ENCODE measurements at regions not wholly inside any gene's neighbourhood (a gene's known extent, or its start where the extent isn't known, plus 50 kb on each side); places are given as distances from the start of the nearest gene placed in this dataset. TPM values are rescaled to one million over a fixed set of nuclear protein-coding genes. Genes with fewer than 3 reads are reported as not detected.

GRCh38 chr6:19759117-19759880 lies 77.9 kb upstream of the ID4 start:
- no peak overlapping the region for H3K27ac ChIP-seq (ENCODE audit: low read depth, low read length)
- H3K4me1 ChIP-seq (ENCODE audit: control insufficient read depth in 3 of 3, insufficient read depth in 3 of 3, low read length in 3 of 3): no peaks in the 10 kb centered on the region
- H3K27me3 ChIP-seq (ENCODE audit: control insufficient read depth in 3 of 3, insufficient read depth in 3 of 3, low read length in 3 of 3): no peaks in the 10 kb centered on the region
- no peaks in the 10 kb centered on the region for H3K9me3 ChIP-seq (ENCODE audit: control insufficient read depth in 3 of 3, low read length in 3 of 3)
- no peaks in the 10 kb centered on the region for H3K36me3 ChIP-seq (ENCODE audit: control insufficient read depth in 3 of 3, insufficient read depth in 3 of 3, low read length in 3 of 3)
- H3K9ac ChIP-seq (ENCODE audit: low read depth in 1 of 3, low read length in 3 of 3): no peak overlapping the region
- no peak overlapping the region for H3K4me3 ChIP-seq (ENCODE audit: low read length in 3 of 3)

DNA sequence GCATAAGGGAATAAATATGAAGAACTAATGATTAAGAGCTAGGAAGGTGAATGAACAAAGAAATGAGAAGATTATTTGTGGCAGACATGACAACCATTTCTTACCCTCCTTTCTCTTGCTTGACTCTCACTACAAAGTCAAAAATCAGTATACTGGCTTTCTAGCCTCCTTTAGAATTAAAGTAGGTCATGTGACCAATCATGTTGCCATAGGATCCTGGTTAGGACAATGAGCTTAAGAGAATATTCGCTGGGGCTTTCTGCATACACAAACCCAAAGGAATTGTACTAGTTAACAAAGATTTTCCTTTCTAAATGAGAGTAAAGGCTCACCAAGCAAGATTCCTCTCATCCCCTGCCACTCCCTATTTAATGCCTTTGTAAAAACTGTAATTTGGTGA lies 76.0 kb upstream of the ID4 start:
- Histone ChIP-seq H3K9me3 (ENCODE audit: control insufficient read depth in 3 of 3, low read length in 3 of 3) (no peaks in the 10 kb centered on the region), H3K27ac (ENCODE audit: low read depth, low read length) (no peak overlapping the region), H3K4me1 (ENCODE audit: control insufficient read depth in 3 of 3, insufficient read depth in 3 of 3, low read length in 3 of 3) (no peaks in the 10 kb centered on the region), H3K36me3 (ENCODE audit: control insufficient read depth in 3 of 3, insufficient read depth in 3 of 3, low read length in 3 of 3) (no peaks in the 10 kb centered on the region), H3K27me3 (ENCODE audit: control insufficient read depth in 3 of 3, insufficient read depth in 3 of 3, low read length in 3 of 3) (no peaks in the 10 kb centered on the region), H3K4me3 (ENCODE audit: low read length in 3 of 3) (no peak overlapping the region), H3K9ac (ENCODE audit: low read depth in 1 of 3, low read length in 3 of 3) (no peak overlapping the region)

DNA sequence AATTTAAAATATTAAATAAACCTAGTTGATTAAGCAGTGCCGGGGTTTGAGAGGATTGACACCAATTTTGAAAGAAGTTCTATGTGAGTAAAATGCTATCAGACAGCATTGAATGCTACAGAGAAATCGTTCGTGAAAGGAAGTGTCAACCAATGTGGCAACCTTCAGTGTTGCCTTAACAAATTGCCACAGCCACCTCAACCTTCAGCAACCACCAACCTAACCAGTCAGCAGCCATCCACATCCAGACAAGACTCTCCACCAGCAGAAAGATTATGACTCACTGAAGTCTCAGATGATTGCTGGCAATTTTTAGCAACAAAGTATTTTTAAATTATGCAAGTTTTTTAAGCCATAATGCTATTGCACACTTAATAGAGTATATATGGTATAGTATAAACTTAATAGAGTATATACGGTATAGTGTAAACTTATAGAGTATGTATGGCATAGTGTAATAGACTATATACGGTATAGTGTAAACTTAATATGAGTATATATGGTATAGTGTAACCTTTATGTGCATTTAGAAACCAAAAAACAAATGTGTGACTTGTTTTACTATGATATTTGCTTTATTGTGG lies 65.3 kb upstream of the ID4 start:
- Histone ChIP-seq H3K27ac (ENCODE audit: low read depth, low read length) (no peak overlapping the region), H3K4me1 (ENCODE audit: control insufficient read depth in 3 of 3, insufficient read depth in 3 of 3, low read length in 3 of 3) (no peaks in the 10 kb centered on the region), H3K4me3 (ENCODE audit: low read length in 3 of 3) (no peak overlapping the region), H3K36me3 (ENCODE audit: control insufficient read depth in 3 of 3, insufficient read depth in 3 of 3, low read length in 3 of 3) (no peaks in the 10 kb centered on the region), H3K9ac (ENCODE audit: low read depth in 1 of 3, low read length in 3 of 3) (no peak overlapping the region), H3K9me3 (ENCODE audit: control insufficient read depth in 3 of 3, low read length in 3 of 3) (no peaks in the 10 kb centered on the region), H3K27me3 (ENCODE audit: control insufficient read depth in 3 of 3, insufficient read depth in 3 of 3, low read length in 3 of 3) (no peaks in the 10 kb centered on the region)

DNA sequence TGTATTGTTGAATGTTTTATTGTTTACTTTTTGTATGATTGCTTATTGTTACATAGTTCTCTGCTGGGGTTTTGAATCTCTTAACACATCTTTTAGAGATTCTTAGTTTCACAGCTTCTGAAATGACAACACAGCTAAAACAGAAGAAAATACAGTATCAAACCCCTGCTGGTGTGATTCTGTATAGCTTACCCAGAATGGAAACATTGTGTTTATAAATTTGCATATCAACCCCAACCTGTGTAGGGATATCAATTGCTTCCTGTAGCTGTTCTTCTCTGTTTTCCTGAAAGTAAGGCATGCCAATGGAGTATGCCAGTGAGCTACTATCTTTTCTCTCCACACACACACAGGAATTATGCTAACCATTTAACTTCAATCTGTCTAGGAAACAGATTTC lies 64.3 kb upstream of the ID4 start:
- Histone ChIP-seq H3K9ac (ENCODE audit: low read depth in 1 of 3, low read length in 3 of 3) (no peak overlapping the region), H3K4me1 (ENCODE audit: control insufficient read depth in 3 of 3, insufficient read depth in 3 of 3, low read length in 3 of 3) (no peaks in the 10 kb centered on the region), H3K27me3 (ENCODE audit: control insufficient read depth in 3 of 3, insufficient read depth in 3 of 3, low read length in 3 of 3) (no peaks in the 10 kb centered on the region)

DNA sequence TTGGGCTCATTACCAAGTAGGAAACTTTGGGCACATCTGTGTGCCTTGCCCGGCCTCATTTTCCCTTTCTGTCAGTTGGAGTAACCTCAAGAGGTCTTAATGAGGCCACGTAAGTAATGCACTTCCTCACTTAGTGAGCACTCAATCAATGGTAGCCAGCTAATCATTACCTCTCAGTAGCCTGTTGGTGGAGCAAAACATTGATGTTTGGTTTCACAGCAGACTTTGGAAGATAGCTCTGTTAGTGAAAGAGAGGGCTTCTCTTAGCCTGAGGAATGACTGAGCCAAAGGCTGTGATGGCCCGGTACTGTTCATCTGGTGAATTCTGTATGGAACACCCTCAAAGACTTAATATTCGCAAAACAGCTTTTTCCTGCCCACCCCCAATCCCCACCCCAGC lies 55.9 kb upstream of the ID4 start:
- no peak overlapping the region for H3K27ac ChIP-seq (ENCODE audit: low read depth, low read length)
- no peaks in the 10 kb centered on the region for H3K36me3 ChIP-seq (ENCODE audit: control insufficient read depth in 3 of 3, insufficient read depth in 3 of 3, low read length in 3 of 3)
- H3K9me3 ChIP-seq (ENCODE audit: control insufficient read depth in 3 of 3, low read length in 3 of 3): no peaks in the 10 kb centered on the region
- no peaks in the 10 kb centered on the region for H3K4me1 ChIP-seq (ENCODE audit: control insufficient read depth in 3 of 3, insufficient read depth in 3 of 3, low read length in 3 of 3)
- H3K27me3 ChIP-seq (ENCODE audit: control insufficient read depth in 3 of 3, insufficient read depth in 3 of 3, low read length in 3 of 3): no peaks in the 10 kb centered on the region
- no peak overlapping the region for H3K4me3 ChIP-seq (ENCODE audit: low read length in 3 of 3)
- H3K9ac ChIP-seq (ENCODE audit: low read depth in 1 of 3, low read length in 3 of 3): no peak overlapping the region

More for the DNA sequence above, 64.3 kb upstream of the ID4 start:
- H3K9me3 ChIP-seq (ENCODE audit: control insufficient read depth in 3 of 3, low read length in 3 of 3): no peaks in the 10 kb centered on the region
- no peak overlapping the region for H3K4me3 ChIP-seq (ENCODE audit: low read length in 3 of 3)
- H3K36me3 ChIP-seq (ENCODE audit: control insufficient read depth in 3 of 3, insufficient read depth in 3 of 3, low read length in 3 of 3): no peaks in the 10 kb centered on the region
- no peak overlapping the region for H3K27ac ChIP-seq (ENCODE audit: low read depth, low read length)

DNA sequence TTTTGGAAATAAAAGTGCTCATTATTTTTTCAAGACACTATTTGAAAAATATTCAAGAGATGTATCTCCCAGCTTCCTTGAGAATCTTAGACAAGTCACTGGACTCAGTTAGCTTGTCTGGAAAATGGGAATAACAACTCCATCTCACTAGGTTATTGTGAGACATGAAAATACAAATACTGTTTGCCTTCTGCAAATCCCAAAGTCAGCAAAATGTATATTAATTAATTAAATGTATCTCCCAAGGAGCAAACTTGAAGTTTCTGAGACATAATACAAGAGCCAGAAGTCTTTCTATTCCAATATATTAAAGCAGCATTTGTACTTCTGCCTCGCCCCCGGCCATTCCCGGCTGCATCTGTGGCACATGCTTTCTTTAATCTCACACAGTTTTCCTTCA lies 54.6 kb upstream of the ID4 start:
- no peaks in the 10 kb centered on the region for H3K4me1 ChIP-seq (ENCODE audit: control insufficient read depth in 3 of 3, insufficient read depth in 3 of 3, low read length in 3 of 3)
- no peak overlapping the region for H3K27ac ChIP-seq (ENCODE audit: low read depth, low read length)
- no peaks in the 10 kb centered on the region for H3K36me3 ChIP-seq (ENCODE audit: control insufficient read depth in 3 of 3, insufficient read depth in 3 of 3, low read length in 3 of 3)
- no peaks in the 10 kb centered on the region for H3K27me3 ChIP-seq (ENCODE audit: control insufficient read depth in 3 of 3, insufficient read depth in 3 of 3, low read length in 3 of 3)
- no peak overlapping the region for H3K4me3 ChIP-seq (ENCODE audit: low read length in 3 of 3)
- no peak overlapping the region for H3K9ac ChIP-seq (ENCODE audit: low read depth in 1 of 3, low read length in 3 of 3)
- H3K9me3 ChIP-seq (ENCODE audit: control insufficient read depth in 3 of 3, low read length in 3 of 3): no peaks in the 10 kb centered on the region

Small RNAs in the stretch of these regions (small RNA-seq; reads per million reads assigned to genes)
- not detected for gene MIR548A1
- gene RNA5SP205: not detected
- gene RNU6-801P: not detected

Measured in skeletal muscle tissue (tissue), 4 donors.